SU-DHL-6 (cell line): ENCODE measurements at regions not wholly inside any gene's neighbourhood (a gene's known extent, or its start where the extent isn't known, plus 50 kb on each side); places are given as distances from the start of the nearest gene placed in this dataset.

Source experiments
- H2AFZ ChIP-seq: fragments of 200-600 bp; sonication (generic); 2 replicates; pipeline ENCODE4 v1.6.1; 2014; ENCODE audit warnings: low read depth, mild to moderate bottlenecking, moderate library complexity, mixed read lengths, antibody characterized with exemption, low read length; ENCODE audit not compliant: severe bottlenecking
- H3F3A ChIP-seq: fragments of 200-600 bp; shearing (Covaris generic); 2 replicates; pipeline ENCODE4 v1.6.0; 2016; ENCODE audit warnings: antibody characterized with exemption, mild to moderate bottlenecking; ENCODE audit not compliant: insufficient read depth
- H3K27ac ChIP-seq: fragments of 200-600 bp; sonication (generic); 2 replicates; pipeline ENCODE4 v1.5.1; 2016; ENCODE audit warnings: low read depth, mild to moderate bottlenecking, low read length, moderate library complexity, mixed read lengths
- H3K27me3 ChIP-seq: fragments of 200-600 bp; sonication (generic), shearing (Covaris generic); 2 replicates; pipeline ENCODE4 v1.6.0; 2014; ENCODE audit warnings: mild to moderate bottlenecking, low read length
- H3K36me3 ChIP-seq: fragments of 200-600 bp; sonication (generic); 2 replicates; pipeline ENCODE4 v1.6.1; 2014; ENCODE audit warnings: mild to moderate bottlenecking, low read length, mixed read lengths
- H3K4me2 ChIP-seq: fragments of 300-600, 200-600 bp; shearing (Covaris generic), sonication (generic); 2 replicates; pipeline ENCODE4 v1.6.0; 2014; ENCODE audit warnings: low read length, low read depth, mild to moderate bottlenecking; ENCODE audit not compliant: poor library complexity, severe bottlenecking
- H3K4me3 ChIP-seq: fragments of 200-600 bp; sonication (generic); 2 replicates; pipeline ENCODE4 v1.5.1; 2014; ENCODE audit warnings: antibody characterized with exemption, low read length, mild to moderate bottlenecking, mixed read lengths; ENCODE audit not compliant: insufficient read depth, poor library complexity, severe bottlenecking
- H3K79me2 ChIP-seq: fragments of 200-600 bp; sonication (generic); 2 replicates; pipeline ENCODE4 v1.6.1; 2014; ENCODE audit warnings: mild to moderate bottlenecking, low read length, moderate library complexity; ENCODE audit not compliant: insufficient read depth
- H3K9ac ChIP-seq: fragments of 200-600 bp; sonication (generic); 2 replicates; pipeline ENCODE4 v1.7.0; 2014; ENCODE audit warnings: mild to moderate bottlenecking, low read length
- H3K9me2 ChIP-seq: fragments of 200-600 bp; sonication (generic); replicated peaks from 2 replicates; pipeline ENCODE4 v1.6.1; 2014; ENCODE audit warnings: low read length; ENCODE audit not compliant: insufficient read depth
- H3K9me3 ChIP-seq: fragments of 200-600 bp; sonication (generic); 2 replicates; pipeline ENCODE4 v1.6.1; 2014; ENCODE audit warnings: low read length, mixed read lengths; ENCODE audit not compliant: insufficient read depth
- H4K20me1 ChIP-seq: fragments of 200-600 bp; sonication (generic); 2 replicates; pipeline ENCODE4 v1.6.1; 2014; ENCODE audit warnings: low read depth, mild to moderate bottlenecking, antibody characterized with exemption, low read length, moderate library complexity, mixed read lengths
- EZH2phosphoT487 ChIP-seq: fragments of 200-600 bp; sonication (generic), shearing (Covaris generic); conservative IDR thresholded peaks from 2 replicates; pipeline ENCODE4 v1.6.1; 2018; ENCODE audit warnings: mild to moderate bottlenecking, antibody characterized with exemption, low read length, moderate library complexity, mixed read lengths
- TF ChIP-seq, protein P1 (sequence below): fragments of 200-600 bp; sonication (generic); IDR thresholded peaks from one replicate; pipeline ENCODE4 v1.5.1; 2017; ENCODE audit warnings: antibody characterized with exemption, mild to moderate bottlenecking, low read length, moderate library complexity; ENCODE audit not compliant: insufficient read depth, poor library complexity, severe bottlenecking

- Histone ChIP-seq H4K20me1 (no peaks in the 10 kb centered on the region), H3K36me3 (no peaks in the 10 kb centered on the region), H3K27me3 (no peaks in the 10 kb centered on the region), H3K9me2 (no peaks in the 10 kb centered on the region), H3K9me3 (no peaks in the 10 kb centered on the region), H3K27ac (no peak overlapping the region), H3K9ac (no peak overlapping the region), H3K79me2 (no peaks in the 10 kb centered on the region), H2AFZ (no peak overlapping the region), H3K4me2 (no peak overlapping the region), H3K4me3 (no peak overlapping the region), H3F3A (no peaks in the 10 kb centered on the region)
- no peak for TF ChIP-seq EZH2phosphoT487
- TF ChIP-seq, protein P1, sequence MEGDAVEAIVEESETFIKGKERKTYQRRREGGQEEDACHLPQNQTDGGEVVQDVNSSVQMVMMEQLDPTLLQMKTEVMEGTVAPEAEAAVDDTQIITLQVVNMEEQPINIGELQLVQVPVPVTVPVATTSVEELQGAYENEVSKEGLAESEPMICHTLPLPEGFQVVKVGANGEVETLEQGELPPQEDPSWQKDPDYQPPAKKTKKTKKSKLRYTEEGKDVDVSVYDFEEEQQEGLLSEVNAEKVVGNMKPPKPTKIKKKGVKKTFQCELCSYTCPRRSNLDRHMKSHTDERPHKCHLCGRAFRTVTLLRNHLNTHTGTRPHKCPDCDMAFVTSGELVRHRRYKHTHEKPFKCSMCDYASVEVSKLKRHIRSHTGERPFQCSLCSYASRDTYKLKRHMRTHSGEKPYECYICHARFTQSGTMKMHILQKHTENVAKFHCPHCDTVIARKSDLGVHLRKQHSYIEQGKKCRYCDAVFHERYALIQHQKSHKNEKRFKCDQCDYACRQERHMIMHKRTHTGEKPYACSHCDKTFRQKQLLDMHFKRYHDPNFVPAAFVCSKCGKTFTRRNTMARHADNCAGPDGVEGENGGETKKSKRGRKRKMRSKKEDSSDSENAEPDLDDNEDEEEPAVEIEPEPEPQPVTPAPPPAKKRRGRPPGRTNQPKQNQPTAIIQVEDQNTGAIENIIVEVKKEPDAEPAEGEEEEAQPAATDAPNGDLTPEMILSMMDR: no peak
Observed at GRCh38 chrX:14409341-14409740, 120.0 kb upstream of the GLRA2 start.

DNA sequence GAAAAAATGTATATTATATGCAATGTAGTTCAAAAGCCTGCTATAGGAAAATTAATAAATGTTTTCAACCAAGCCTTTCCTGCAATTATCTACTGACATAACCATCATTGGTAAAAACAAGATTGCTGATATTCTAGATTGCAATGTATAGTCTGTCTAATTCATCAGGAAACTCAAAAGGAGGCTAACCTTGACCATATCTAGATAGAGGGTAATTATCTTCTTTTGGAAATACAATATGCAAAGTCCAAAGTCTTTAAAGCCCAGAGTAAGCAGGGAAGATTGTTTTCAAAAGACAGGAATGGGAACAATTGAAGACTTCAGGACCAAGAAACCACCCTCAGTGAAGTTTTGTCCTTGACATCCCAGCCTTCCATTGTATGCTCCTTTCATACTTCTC lies 123.1 kb upstream of the GLRA2 start:
- no peak overlapping the region for H3K4me3 ChIP-seq

GRCh38 chrX:14398725-14399124 lies 130.6 kb upstream of the GLRA2 start:
- TF ChIP-seq EZH2phosphoT487: no peak
- TF ChIP-seq, protein P1: no peak

More for the DNA sequence above, 123.1 kb upstream of the GLRA2 start:
- Histone ChIP-seq H3K9ac (no peak overlapping the region), H3K9me2 (no peaks in the 10 kb centered on the region), H3K79me2 (no peaks in the 10 kb centered on the region), H3K27me3 (no peaks in the 10 kb centered on the region), H3F3A (no peaks in the 10 kb centered on the region), H3K36me3 (no peaks in the 10 kb centered on the region), H3K27ac (no peak overlapping the region), H3K4me2 (no peak overlapping the region), H3K9me3 (no peaks in the 10 kb centered on the region), H2AFZ (no peak overlapping the region), H4K20me1 (no peaks in the 10 kb centered on the region)
- TF ChIP-seq EZH2phosphoT487: no peak
- TF ChIP-seq, protein P1: no peak

More at GRCh38 chrX:14398725-14399124, 130.6 kb upstream of the GLRA2 start:
- no peaks in the 10 kb centered on the region for H3K27me3 ChIP-seq
- no peaks in the 10 kb centered on the region for H3K9me3 ChIP-seq
- H3K9me2 ChIP-seq: no peaks in the 10 kb centered on the region
- no peaks in the 10 kb centered on the region for H4K20me1 ChIP-seq
- no peaks in the 10 kb centered on the region for H3K36me3 ChIP-seq
- no peak overlapping the region for H2AFZ ChIP-seq
- no peaks in the 10 kb centered on the region for H3F3A ChIP-seq
- H3K4me2 ChIP-seq: no peak overlapping the region
- H3K27ac ChIP-seq: no peak overlapping the region
- H3K79me2 ChIP-seq: no peaks in the 10 kb centered on the region
- no peak overlapping the region for H3K9ac ChIP-seq
- no peak overlapping the region for H3K4me3 ChIP-seq
